ENCODE measurements at regions not wholly inside any gene's neighbourhood (a gene's known extent, or its start where the extent isn't known, plus 50 kb on each side); places are given as distances from the start of the nearest gene placed in this dataset.

- H3K9me3 Mint-ChIP-seq = no peaks in the 10 kb centered on the region
- no peak for DNase-seq (ENCODE audit: low read depth, low spot score)
- no peak overlapping the region for H3K27ac Mint-ChIP-seq (ENCODE audit: unreplicated experiment)
- no peaks in the 10 kb centered on the region for H3K27me3 Mint-ChIP-seq (ENCODE audit: low read depth)
- peaks cover 15% of the 10 kb centered on the region for H3K4me1 Mint-ChIP-seq
- TF ChIP-seq, protein P1, sequence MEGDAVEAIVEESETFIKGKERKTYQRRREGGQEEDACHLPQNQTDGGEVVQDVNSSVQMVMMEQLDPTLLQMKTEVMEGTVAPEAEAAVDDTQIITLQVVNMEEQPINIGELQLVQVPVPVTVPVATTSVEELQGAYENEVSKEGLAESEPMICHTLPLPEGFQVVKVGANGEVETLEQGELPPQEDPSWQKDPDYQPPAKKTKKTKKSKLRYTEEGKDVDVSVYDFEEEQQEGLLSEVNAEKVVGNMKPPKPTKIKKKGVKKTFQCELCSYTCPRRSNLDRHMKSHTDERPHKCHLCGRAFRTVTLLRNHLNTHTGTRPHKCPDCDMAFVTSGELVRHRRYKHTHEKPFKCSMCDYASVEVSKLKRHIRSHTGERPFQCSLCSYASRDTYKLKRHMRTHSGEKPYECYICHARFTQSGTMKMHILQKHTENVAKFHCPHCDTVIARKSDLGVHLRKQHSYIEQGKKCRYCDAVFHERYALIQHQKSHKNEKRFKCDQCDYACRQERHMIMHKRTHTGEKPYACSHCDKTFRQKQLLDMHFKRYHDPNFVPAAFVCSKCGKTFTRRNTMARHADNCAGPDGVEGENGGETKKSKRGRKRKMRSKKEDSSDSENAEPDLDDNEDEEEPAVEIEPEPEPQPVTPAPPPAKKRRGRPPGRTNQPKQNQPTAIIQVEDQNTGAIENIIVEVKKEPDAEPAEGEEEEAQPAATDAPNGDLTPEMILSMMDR (conservative IDR thresholded peaks at IDR 0.05) = no peak
- no peak overlapping the region for H3K4me3 Mint-ChIP-seq
- H3K36me3 Mint-ChIP-seq (ENCODE audit: low read depth) = no peaks in the 10 kb centered on the region
These were observed 318.7 kb upstream of the SEMA6D start for GRCh38 chr15:47398594-47398993.

DNA sequence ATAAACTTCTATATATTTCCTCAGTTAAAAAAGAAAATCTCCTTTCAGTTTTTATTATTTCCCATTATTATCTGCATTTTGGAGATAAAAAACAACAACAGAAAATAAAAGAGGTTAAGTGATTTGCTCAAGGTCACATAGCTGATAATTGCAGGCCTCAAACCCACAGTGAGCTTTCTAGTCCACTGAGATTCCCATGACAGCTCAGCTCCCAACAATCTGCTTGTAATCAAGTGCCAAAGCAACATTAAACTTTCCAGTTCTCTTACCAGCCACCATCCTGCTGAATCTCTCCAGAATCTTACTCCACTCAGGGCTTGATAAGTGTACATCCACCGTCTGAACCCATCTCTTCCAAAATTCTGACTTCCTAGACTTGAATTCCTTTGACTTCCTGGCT, 318.2 kb upstream of the SEMA6D start:
- no peak overlapping the region for H3K4me3 Mint-ChIP-seq
- H3K27me3 Mint-ChIP-seq (ENCODE audit: low read depth) = no peaks in the 10 kb centered on the region
- TF ChIP-seq, protein P1 (conservative IDR thresholded peaks at IDR 0.05) = no peak
- H3K4me1 Mint-ChIP-seq = peaks cover 13% of the 10 kb centered on the region
- no peaks in the 10 kb centered on the region for H3K36me3 Mint-ChIP-seq (ENCODE audit: low read depth)
- H3K27ac Mint-ChIP-seq (ENCODE audit: unreplicated experiment) = no peak overlapping the region
- H3K9me3 Mint-ChIP-seq = no peaks in the 10 kb centered on the region
- no peak for DNase-seq (ENCODE audit: low read depth, low spot score)

DNA sequence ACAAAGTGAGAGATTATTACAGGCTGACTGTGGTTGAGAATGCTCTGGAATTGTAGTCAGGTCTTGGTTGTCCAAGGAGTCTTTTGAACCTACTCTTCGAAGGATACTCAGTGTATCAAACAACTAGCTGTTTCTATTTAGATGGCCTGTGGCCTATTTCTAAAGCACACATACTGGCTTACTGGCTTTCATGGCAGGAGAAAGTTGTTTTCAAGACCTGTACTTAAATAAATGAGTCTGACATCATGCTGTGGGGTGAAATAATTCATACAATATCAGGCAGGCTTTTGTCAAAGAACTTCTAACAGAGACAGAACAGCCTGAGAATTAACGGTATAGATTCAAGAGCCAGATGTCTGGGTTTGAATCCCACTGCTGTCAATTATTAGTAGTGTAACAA, 316.7 kb upstream of the SEMA6D start:
- H3K27ac Mint-ChIP-seq (ENCODE audit: unreplicated experiment) = no peak overlapping the region
- H3K36me3 Mint-ChIP-seq (ENCODE audit: low read depth) = no peaks in the 10 kb centered on the region
- H3K27me3 Mint-ChIP-seq (ENCODE audit: low read depth) = no peaks in the 10 kb centered on the region
- no peak overlapping the region for H3K4me3 Mint-ChIP-seq
- peaks cover 16% of the 10 kb centered on the region for H3K4me1 Mint-ChIP-seq
- no peaks in the 10 kb centered on the region for H3K9me3 Mint-ChIP-seq
- TF ChIP-seq, protein P1 (conservative IDR thresholded peaks at IDR 0.05) = no peak
- DNase-seq (ENCODE audit: low read depth, low spot score) = no peak

GRCh38 chr15:47401427-47401826, 315.9 kb upstream of the SEMA6D start:
- DNase-seq (ENCODE audit: low read depth, low spot score) = no peak

GRCh38 chr15:47402829-47403228, 314.5 kb upstream of the SEMA6D start:
- H3K27me3 Mint-ChIP-seq (ENCODE audit: low read depth) = no peaks in the 10 kb centered on the region
- H3K27ac Mint-ChIP-seq (ENCODE audit: unreplicated experiment) = no peak overlapping the region
- H3K4me1 Mint-ChIP-seq = peaks cover 17% of the 10 kb centered on the region
- H3K9me3 Mint-ChIP-seq = no peaks in the 10 kb centered on the region
- TF ChIP-seq, protein P1 (conservative IDR thresholded peaks at IDR 0.05) = no peak
- H3K36me3 Mint-ChIP-seq (ENCODE audit: low read depth) = no peaks in the 10 kb centered on the region
- no peak for DNase-seq (ENCODE audit: low read depth, low spot score)
- no peak overlapping the region for H3K4me3 Mint-ChIP-seq

More at GRCh38 chr15:47401427-47401826, 315.9 kb upstream of the SEMA6D start:
- Mint-ChIP-seq H3K36me3 (ENCODE audit: low read depth) (no peaks in the 10 kb centered on the region), H3K9me3 (no peaks in the 10 kb centered on the region), H3K4me3 (no peak overlapping the region), H3K4me1 (peaks cover 17% of the 10 kb centered on the region), H3K27me3 (ENCODE audit: low read depth) (no peaks in the 10 kb centered on the region), H3K27ac (ENCODE audit: unreplicated experiment) (no peak overlapping the region)
- TF ChIP-seq, protein P1 (conservative IDR thresholded peaks at IDR 0.05) = no peak

DNA sequence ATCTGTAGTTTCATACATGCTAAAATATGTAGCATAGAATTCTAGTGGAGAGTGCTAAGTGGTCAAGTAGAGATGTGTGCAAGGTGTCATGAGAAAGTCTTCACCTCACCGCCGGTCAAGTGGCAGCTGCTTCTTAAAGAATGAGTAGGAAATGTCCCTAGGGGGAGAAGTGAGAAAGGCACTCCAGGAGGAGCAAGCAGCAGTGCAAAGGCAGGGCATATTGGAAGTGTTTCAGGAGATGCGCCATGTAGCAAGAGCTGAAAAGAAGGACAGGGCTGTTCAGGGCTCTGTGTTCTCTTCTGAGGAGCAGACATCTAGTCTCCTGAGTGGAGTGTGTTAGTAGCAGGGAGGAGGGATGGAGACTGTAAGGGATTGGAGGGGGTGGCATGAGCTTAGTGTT, 312.4 kb upstream of the SEMA6D start:
- H3K4me1 Mint-ChIP-seq = peaks cover 17% of the 10 kb centered on the region
- no peak overlapping the region for H3K27ac Mint-ChIP-seq (ENCODE audit: unreplicated experiment)
- no peaks in the 10 kb centered on the region for H3K36me3 Mint-ChIP-seq (ENCODE audit: low read depth)
- TF ChIP-seq, protein P1 (conservative IDR thresholded peaks at IDR 0.05) = no peak
- no peak overlapping the region for H3K4me3 Mint-ChIP-seq
- no peaks in the 10 kb centered on the region for H3K9me3 Mint-ChIP-seq
- no peaks in the 10 kb centered on the region for H3K27me3 Mint-ChIP-seq (ENCODE audit: low read depth)
- DNase-seq (ENCODE audit: low read depth, low spot score) = no peak
